OCI-LY7 (cell line): ENCODE measurements at regions not wholly inside any gene's neighbourhood (a gene's known extent, or its start where the extent isn't known, plus 50 kb on each side); places are given as distances from the start of the nearest gene placed in this dataset.

Source experiments
- BruUV-seq: library from RNA; stranded (reverse); fragments of 400-500 nt; replicated peaks from 2 replicates; lab custom pipeline; 2021; lab: Mats Ljungman, UMichigan
- CTCF ChIA-PET: fragments of 300-600 bp; sonication (Branson Sonifier 250); formaldehyde crosslinking; loops from one replicate; lab custom pipeline; 2022; ENCODE audit warnings: antibody characterized with exemption; ENCODE audit not compliant: unreplicated experiment; lab: Charles Lee
- POLR2A ChIA-PET: fragments of 300-600 bp; sonication (Branson Sonifier 250); formaldehyde crosslinking; loops from one replicate; lab custom pipeline; 2022; ENCODE audit warnings: antibody characterized with exemption; lab: Charles Lee
- DNase-seq: peaks from one replicate; pipeline ENCODE4 v3.0.0-alpha.2; 2015; ENCODE audit warnings: low spot score
- H2AFZ ChIP-seq: fragments of 200-600 bp; sonication (generic), shearing (Covaris generic); 2 replicates; pipeline ENCODE4 v1.6.1; 2014; ENCODE audit warnings: mild to moderate bottlenecking, antibody characterized with exemption, low read length, moderate library complexity
- H3K27ac ChIP-seq: fragments of 200-600 bp; sonication (generic); 2 replicates; pipeline ENCODE4 v1.5.1; 2014; ENCODE audit warnings: mixed run types, low read depth, mild to moderate bottlenecking, moderate library complexity, low read length, inconsistent platforms; ENCODE audit not compliant: poor library complexity, severe bottlenecking
- H3K36me3 ChIP-seq: fragments of 200-600 bp; sonication (generic); 2 replicates; pipeline ENCODE4 v1.6.1; 2014; ENCODE audit warnings: mild to moderate bottlenecking, antibody characterized with exemption, low read length, moderate library complexity, mixed read lengths; ENCODE audit not compliant: insufficient read depth
- H3K4me1 ChIP-seq: fragments of 200-600 bp; sonication (generic); 2 replicates; pipeline ENCODE4 v1.5.1; 2014; ENCODE audit warnings: mild to moderate bottlenecking, low read length; ENCODE audit not compliant: insufficient read depth, poor library complexity, severe bottlenecking
- H3K4me2 ChIP-seq: fragments of 200-600 bp; sonication (generic); 2 replicates; pipeline ENCODE4 v1.6.1; 2014; ENCODE audit warnings: mild to moderate bottlenecking, low read length
- H3K4me3 ChIP-seq: fragments of 200-600 bp; sonication (generic); 2 replicates; pipeline ENCODE4 v1.5.1; 2014; ENCODE audit warnings: mild to moderate bottlenecking, low read depth, low read length; ENCODE audit not compliant: poor library complexity, severe bottlenecking
- H3K79me2 ChIP-seq: fragments of 200-600 bp; sonication (generic); 2 replicates; pipeline ENCODE4 v1.6.1; 2016; ENCODE audit warnings: low read depth, mild to moderate bottlenecking, low read length, moderate library complexity, mixed read lengths; ENCODE audit not compliant: insufficient read depth
- H3K9me2 ChIP-seq: fragments of 200-600 bp; sonication (generic); 2 replicates; pipeline ENCODE4 v1.6.1; 2016; ENCODE audit warnings: mild to moderate bottlenecking, low read length, mixed read lengths; ENCODE audit not compliant: insufficient read depth
- H3K9me3 ChIP-seq: fragments of 200-600 bp; sonication (generic); 2 replicates; pipeline ENCODE4 v1.6.1; 2014; ENCODE audit warnings: mild to moderate bottlenecking, mixed run types, low read length, mixed read lengths
- H4K20me1 ChIP-seq: fragments of 200-600 bp; sonication (generic); 2 replicates; pipeline ENCODE4 v1.6.1; 2014; ENCODE audit warnings: mild to moderate bottlenecking, antibody characterized with exemption, low read length, moderate library complexity, mixed read lengths; ENCODE audit not compliant: insufficient read depth
- EZH2phosphoT487 ChIP-seq: fragments of 200-600 bp; sonication (generic); IDR thresholded peaks from 2 replicates; pipeline ENCODE4 v1.6.1; 2018; ENCODE audit warnings: low read depth, borderline replicate concordance, mild to moderate bottlenecking, mixed run types, antibody characterized with exemption, low read length, moderate library complexity, mixed read lengths
- intact Hi-C: fragments of 100-400 bp; cut with micrococcal nuclease; formaldehyde crosslinking; loops from one replicate; pipeline ENCODE4 v1.10.0; 2022; ENCODE audit not compliant: unreplicated experiment
- TF ChIP-seq, protein P1 (sequence below): fragments of 200-600 bp; sonication (generic); conservative IDR thresholded peaks from 2 replicates; pipeline ENCODE4 v1.5.1; 2014; ENCODE audit warnings: mild to moderate bottlenecking, antibody characterized with exemption, low read length, moderate library complexity, mixed read lengths

DNA sequence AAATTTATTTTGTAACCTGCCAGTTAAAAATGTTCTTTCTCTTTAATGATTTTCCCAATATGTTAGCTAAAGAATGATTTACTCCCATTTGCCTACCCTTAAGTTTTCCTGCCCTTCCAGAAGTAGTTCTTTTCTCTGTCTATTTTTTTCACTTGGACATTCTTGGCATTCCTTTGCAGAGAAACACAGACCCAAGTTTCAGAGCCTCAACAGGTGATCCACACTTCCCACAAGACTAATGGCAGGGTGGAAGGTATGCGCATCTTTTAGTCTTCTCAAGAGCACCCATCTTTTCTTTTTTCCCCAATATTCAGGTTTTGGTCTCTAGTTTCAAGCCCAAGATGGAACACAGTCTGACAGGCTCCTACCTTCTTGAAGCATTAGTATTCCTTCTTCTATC, 420.7 kb downstream of the ADAMTS20 start:
- CTCF ChIA-PET: no interaction called here
- no peak for DNase-seq
- Histone ChIP-seq H3K4me3 (no peak overlapping the region), H3K9me3 (no peaks in the 10 kb centered on the region), H3K9me2 (no peaks in the 10 kb centered on the region), H3K36me3 (no peaks in the 10 kb centered on the region), H2AFZ (no peak overlapping the region), H3K79me2 (no peaks in the 10 kb centered on the region; the same call in 1 of the 2 replicates), H3K4me1 (no peaks in the 10 kb centered on the region), H3K27ac (no peak overlapping the region), H3K4me2 (no peak overlapping the region), H4K20me1 (no peaks in the 10 kb centered on the region)
- no peak for TF ChIP-seq EZH2phosphoT487
- TF ChIP-seq, protein P1, sequence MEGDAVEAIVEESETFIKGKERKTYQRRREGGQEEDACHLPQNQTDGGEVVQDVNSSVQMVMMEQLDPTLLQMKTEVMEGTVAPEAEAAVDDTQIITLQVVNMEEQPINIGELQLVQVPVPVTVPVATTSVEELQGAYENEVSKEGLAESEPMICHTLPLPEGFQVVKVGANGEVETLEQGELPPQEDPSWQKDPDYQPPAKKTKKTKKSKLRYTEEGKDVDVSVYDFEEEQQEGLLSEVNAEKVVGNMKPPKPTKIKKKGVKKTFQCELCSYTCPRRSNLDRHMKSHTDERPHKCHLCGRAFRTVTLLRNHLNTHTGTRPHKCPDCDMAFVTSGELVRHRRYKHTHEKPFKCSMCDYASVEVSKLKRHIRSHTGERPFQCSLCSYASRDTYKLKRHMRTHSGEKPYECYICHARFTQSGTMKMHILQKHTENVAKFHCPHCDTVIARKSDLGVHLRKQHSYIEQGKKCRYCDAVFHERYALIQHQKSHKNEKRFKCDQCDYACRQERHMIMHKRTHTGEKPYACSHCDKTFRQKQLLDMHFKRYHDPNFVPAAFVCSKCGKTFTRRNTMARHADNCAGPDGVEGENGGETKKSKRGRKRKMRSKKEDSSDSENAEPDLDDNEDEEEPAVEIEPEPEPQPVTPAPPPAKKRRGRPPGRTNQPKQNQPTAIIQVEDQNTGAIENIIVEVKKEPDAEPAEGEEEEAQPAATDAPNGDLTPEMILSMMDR: no peak
- POLR2A ChIA-PET: no interaction called here
- no TSS peak for BruUV-seq
- intact Hi-C loops: no loop called here

DNA sequence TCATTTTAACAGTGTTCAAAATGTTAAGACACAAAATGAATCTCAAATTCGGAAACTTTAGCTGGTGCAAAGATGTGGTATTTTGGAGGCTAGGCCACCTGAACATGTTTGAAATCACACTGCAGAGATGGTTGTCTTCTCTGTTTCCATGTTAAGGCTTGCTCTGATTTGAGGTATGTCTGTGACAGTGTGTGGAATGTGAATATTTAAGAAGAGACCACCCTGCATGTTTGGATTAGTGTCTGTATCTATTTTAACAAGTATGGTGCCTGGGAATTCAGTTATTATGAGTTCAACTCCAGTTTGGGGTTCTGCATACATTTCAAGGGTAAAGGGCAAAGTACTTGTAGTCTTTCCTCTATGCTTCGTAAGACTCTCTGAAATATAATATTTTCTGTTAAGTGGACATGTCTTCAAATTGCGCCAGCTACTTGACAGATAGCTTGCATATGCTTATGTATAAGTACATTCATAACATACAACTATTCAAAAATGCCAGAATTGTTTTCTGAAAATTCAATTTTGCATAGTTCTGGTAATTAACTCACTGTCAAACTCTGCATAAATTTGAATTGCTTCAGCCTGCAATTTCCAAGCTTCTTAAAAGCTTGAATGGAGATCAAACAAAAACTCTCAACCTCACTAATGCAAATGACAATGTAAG, 424.0 kb downstream of the ADAMTS20 start:
- ChIA-PET POLR2A (no interaction called here), CTCF (no interaction called here)
- Histone ChIP-seq H3K9me2 (no peaks in the 10 kb centered on the region), H3K4me3 (no peak overlapping the region), H3K4me2 (no peak overlapping the region), H3K27ac (no peak overlapping the region), H4K20me1 (no peaks in the 10 kb centered on the region), H2AFZ (no peak overlapping the region), H3K79me2 (no peaks in the 10 kb centered on the region; the same call in 1 of the 2 replicates), H3K4me1 (no peaks in the 10 kb centered on the region), H3K36me3 (no peaks in the 10 kb centered on the region), H3K9me3 (no peaks in the 10 kb centered on the region)
- TF ChIP-seq, protein P1: no peak
- no peak for TF ChIP-seq EZH2phosphoT487
- no TSS peak for BruUV-seq
- DNase-seq: no peak
- intact Hi-C loops: no loop called here

DNA sequence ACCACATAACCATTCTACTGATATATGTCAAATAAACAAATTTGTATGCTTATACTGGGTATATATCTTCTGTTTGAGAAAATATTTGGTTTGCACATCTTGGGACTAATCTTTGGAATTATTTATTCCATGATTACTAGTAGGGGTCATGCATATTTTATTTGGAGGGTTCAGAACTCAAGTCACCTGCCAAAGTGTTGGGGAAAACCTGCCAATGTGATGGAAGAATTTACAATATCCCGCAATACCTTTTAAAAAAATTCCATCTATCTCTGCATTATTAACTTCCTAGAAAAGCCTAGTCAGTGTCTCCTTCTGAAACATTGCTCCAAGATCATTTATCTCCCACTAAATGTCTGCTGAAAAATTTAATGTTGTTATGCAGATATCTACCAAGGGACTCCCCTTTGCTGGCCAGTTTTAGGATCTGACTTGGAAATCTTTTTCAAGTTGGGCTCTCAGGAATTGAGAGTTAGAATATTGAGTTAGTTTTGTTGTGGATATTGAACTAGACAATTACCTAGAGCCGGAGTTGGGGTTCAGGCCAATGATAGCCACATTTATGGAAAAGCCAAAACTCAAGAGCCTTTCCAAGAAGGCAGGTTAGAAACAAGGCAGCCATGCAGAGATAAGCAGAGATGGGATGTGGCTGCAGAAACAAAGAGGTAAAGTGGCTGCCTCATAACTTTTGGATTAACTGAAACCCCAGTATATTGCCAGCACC, 425.2 kb downstream of the ADAMTS20 start:
- H3K27ac ChIP-seq: no peak overlapping the region
- intact Hi-C loops: no loop called here
- ChIA-PET CTCF (no interaction called here), POLR2A (no interaction called here)
- no peaks in the 10 kb centered on the region for H3K36me3 ChIP-seq
- no peak overlapping the region for H2AFZ ChIP-seq
- H3K9me2 ChIP-seq: no peaks in the 10 kb centered on the region
- H3K4me2 ChIP-seq: no peak overlapping the region
- H3K4me3 ChIP-seq: no peak overlapping the region
- H3K79me2 ChIP-seq: no peaks in the 10 kb centered on the region
- TF ChIP-seq EZH2phosphoT487: no peak
- TF ChIP-seq, protein P1: no peak
- no peak for DNase-seq
- H4K20me1 ChIP-seq: no peaks in the 10 kb centered on the region
- no TSS peak for BruUV-seq
- H3K4me1 ChIP-seq: no peaks in the 10 kb centered on the region
- no peaks in the 10 kb centered on the region for H3K9me3 ChIP-seq
